ENCODE measurements at regions not wholly inside any gene's neighbourhood (a gene's known extent, or its start where the extent isn't known, plus 50 kb on each side); places are given as distances from the start of the nearest gene placed in this dataset.

GRCh38 chr13:78185700-78186099 is 267.1 kb upstream of the EDNRB start:
- no peak overlapping the region for H3K4me3 ChIP-seq (ENCODE audit: low read length)
- no peak for DNase-seq (ENCODE audit: low read depth, low spot score)

- DNase-seq (ENCODE audit: low read depth, low spot score): no peak
- H3K4me3 ChIP-seq (ENCODE audit: low read length): no peak overlapping the region
These were observed 265.1 kb upstream of the EDNRB start for GRCh38 chr13:78183732-78184131.

DNA sequence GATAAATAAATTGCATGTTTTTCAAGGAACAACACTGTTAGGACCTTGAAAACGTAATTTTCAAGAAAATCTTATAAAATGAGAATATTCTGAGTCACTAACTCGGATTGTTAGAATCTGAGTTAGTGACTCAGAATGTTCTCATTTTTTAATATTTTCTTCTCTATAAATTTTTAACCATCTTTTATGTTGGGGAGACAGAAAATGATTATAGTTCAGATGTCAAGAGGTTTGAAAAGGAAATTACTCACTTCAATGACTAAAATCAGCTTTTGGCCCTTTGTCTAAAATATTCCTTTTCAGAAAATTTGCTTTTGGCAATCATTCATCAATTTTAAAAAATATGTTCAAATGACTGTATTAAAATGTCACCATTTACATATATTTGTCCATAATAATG is 264.2 kb upstream of the EDNRB start:
- no peak for DNase-seq (ENCODE audit: low read depth, low spot score)
- no peak overlapping the region for H3K4me3 ChIP-seq (ENCODE audit: low read length)

DNA sequence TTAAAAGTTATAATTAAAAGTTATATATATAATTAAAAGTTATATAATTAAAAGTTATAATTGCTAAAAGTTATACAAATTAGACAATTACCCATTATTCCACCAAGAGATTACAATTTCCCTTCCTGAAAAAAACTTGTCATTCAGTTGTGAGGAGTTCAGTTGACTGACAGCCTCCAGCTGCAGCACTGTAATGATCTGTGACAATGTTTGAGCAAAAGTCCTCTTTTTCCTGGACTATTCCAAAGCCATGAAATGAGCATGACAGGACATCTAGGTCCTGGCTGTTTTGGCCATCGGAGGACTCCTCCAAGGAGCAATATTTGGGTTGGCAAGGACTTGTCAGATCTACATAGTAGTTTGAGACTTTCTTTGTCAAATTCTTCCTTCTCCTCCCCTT is 258.7 kb upstream of the EDNRB start:
- no peak overlapping the region for H3K4me3 ChIP-seq (ENCODE audit: low read length)

DNA sequence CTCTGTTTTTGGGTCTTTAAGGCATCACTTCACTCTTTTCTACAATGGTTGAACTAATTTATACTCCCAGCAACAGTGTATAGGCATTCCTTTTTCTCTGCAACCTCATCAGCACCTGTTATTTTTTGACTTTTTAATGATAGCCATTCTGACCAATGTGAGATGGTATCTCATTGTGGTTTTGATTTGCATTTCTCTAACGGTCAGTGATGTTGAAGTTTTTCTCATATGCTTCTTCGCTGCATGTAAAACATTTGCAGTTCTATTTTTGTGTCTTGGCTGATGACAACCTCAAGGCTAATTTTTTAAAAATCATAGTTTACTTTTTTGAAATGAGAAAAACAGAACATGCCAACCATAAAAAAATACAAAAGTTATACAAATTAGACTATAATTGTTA is 258.2 kb upstream of the EDNRB start:
- no peak for DNase-seq (ENCODE audit: low read depth, low spot score)
- no peak overlapping the region for H3K4me3 ChIP-seq (ENCODE audit: low read length)

More for the DNA sequence above, 258.7 kb upstream of the EDNRB start:
- no peak for DNase-seq (ENCODE audit: low read depth, low spot score)

- no peak for DNase-seq (ENCODE audit: low read depth, low spot score)
- no peak overlapping the region for H3K4me3 ChIP-seq (ENCODE audit: low read length)
These were observed 250.8 kb upstream of the EDNRB start for GRCh38 chr13:78169386-78169785.

DNA sequence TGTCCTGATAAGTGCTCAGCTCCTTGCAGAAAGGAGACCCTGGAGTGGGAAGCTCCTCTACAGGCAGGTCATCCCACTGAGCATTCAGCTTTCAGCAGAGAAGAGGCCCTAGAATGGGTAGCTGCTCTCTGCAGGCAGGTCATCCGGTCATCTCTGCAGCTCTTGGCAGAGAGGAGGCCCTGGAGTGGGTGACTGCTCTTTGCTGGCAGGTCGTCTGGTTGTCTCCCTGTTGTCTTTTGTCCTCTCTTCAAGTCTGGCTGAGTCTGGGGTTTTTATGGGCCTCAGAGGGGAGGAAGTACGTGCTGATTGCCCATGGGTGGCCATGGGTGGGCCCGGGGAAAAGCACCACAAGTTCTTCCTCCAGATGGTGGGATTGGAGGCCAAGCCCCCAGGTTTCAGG is 250.3 kb upstream of the EDNRB start:
- DNase-seq (ENCODE audit: low read depth, low spot score): no peak
- H3K4me3 ChIP-seq (ENCODE audit: low read length): no peak overlapping the region

- H3K4me3 ChIP-seq (ENCODE audit: low read length): no peak overlapping the region
- DNase-seq (ENCODE audit: low read depth, low spot score): no peak
These were observed 242.6 kb upstream of the EDNRB start for GRCh38 chr13:78161266-78161665.

DNA sequence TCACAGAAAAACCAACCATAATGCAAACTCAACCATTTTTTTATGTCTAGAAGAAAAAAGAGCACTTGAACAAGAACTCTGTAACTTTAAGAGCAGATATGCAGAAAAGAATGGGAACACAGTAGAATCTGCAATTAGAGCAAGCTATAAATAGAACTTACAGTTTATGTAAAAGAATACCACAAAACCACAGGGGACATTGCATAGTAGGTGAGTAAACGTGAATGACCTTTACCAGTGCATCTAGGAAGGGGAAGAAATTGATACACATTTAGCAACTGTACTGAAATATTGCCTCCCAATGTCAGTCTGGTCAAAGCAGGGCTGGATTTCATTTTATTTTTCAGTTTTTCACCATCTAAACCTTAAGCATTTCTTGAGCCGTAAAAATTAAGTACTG is 242.2 kb upstream of the EDNRB start:
- no peak for DNase-seq (ENCODE audit: low read depth, low spot score)
- no peak overlapping the region for H3K4me3 ChIP-seq (ENCODE audit: low read length)

- H3K4me3 ChIP-seq (ENCODE audit: low read length): no peak overlapping the region
- no peak for DNase-seq (ENCODE audit: low read depth, low spot score)
These were observed 233.8 kb upstream of the EDNRB start for GRCh38 chr13:78152415-78152814.

DNA sequence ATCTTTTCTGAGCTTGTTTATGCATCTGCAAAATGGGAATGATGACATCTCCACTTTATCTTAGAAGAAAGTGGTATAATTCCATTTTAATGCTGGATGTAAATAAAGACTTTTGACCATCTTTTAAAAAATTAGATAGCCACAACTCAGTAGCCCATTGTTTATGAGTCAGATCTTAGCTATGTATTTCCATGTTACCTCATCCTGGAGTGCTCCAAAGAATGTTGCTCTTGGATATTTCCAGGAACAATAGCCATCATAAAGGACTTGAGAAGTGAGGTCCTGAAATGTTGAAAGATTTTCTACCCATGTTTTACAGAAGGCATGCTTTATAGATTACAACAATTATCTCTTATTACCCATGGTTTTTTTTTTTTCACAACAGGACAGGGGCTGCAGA is 229.3 kb upstream of the EDNRB start:
- H3K4me3 ChIP-seq (ENCODE audit: low read length): no peak overlapping the region
- DNase-seq (ENCODE audit: low read depth, low spot score): no peak

GRCh38 chr13:78145276-78145675 is 226.6 kb upstream of the EDNRB start:
- no peak for DNase-seq (ENCODE audit: low read depth, low spot score)
- H3K4me3 ChIP-seq (ENCODE audit: low read length): no peak overlapping the region

- H3K4me3 ChIP-seq (ENCODE audit: low read length): no peak overlapping the region
- DNase-seq (ENCODE audit: low read depth, low spot score): no peak
These were observed 221.1 kb upstream of the EDNRB start for GRCh38 chr13:78139765-78140164.

DNA sequence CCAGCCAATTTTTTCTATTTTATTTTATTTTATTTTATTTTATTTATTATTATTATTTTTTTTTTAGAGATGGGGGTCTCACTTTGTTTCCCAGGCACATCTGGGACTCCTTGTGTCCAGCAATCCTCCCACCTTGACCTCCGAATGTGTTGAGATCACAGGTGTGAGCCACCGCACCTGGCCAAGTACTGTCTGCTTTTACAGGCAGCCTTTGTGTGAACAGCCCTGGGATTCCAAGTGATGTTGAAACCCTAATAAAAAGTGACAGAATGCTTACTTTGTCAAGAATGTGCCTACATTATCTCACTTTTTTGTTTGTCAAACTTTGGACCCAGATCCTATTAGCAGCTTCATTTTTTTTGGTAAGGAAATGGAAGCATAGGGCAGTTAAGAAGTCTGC is 220.1 kb upstream of the EDNRB start:
- H3K4me3 ChIP-seq (ENCODE audit: low read length): no peak overlapping the region
- no peak for DNase-seq (ENCODE audit: low read depth, low spot score)

DNA sequence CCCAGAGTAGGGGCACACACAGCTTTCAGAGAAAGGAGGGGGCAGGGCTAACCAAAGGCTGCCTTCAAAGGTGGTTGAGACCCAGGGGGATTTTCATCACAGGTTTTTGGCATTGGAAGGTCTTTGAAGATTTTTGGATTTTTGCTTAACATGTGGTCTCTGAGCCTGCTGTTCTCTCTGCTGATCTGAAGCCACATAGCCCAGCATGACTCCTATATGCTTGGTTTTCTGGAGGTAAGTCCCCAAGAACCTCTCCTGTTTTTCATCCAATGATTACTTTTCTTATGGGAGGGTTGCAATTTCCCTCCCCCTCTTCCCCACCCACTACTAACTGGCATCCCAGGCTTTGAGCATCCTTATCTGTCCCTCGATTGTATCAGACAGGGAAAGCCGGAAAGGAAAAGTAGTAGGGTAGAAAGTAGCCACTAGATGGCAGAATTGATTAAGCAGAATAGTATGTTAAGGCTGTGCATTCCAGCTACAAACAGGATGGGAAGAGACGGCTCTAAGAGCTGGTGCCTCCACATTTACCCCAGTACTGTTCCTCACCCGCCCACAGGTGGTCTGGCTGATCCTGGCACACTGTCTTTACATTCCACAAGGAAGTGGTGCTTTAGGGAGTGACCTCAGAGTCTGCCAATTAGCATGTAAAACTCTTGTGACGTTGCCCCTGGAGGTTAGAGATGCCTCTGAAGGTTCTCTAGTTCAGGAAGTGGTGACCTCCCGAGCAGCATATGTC is 218.9 kb upstream of the EDNRB start:
- H3K4me3 ChIP-seq (ENCODE audit: low read length): peak overlapping the region; percentile 31
- DNase-seq (ENCODE audit: low read depth, low spot score): peak; percentile 41

DNA sequence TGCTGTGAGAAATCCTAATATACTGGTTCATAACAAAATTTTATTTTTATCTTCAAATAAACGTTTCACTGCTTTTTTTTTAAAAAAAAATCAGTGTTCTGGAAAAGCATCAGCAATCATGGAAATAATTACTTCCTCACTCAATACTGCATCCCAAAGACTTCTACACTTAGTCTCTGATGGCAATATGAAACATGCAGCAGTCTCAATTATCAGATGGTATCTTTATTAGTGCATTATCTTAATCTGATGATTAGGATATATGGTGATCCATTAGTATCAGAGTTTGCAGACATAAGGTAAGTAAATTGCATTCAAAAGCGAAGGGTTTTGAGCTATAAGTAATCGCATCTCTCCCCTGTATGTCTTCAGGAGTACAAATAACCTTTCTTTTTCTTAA is 218.3 kb upstream of the EDNRB start:
- no peak overlapping the region for H3K4me3 ChIP-seq (ENCODE audit: low read length)
- no peak for DNase-seq (ENCODE audit: low read depth, low spot score)

DNA sequence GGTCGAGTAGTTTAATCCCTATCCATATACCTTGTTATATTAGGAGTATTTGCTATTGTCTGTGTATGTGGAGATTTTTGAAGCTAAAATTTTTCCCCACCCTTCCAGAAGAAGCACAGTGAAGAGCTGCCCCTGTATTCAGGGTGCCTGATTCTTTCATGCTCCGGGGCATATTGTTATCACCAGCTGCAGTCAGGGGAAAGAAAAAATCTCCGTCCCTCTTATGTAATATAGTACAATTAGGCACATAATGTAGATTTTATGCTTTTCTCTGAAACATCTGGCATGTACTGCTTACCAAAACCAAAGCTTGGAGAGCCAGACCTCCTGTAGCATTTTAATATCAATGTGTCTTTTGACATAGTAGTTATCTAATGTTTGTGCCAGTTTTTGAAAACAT is 214.9 kb upstream of the EDNRB start:
- no peak overlapping the region for H3K4me3 ChIP-seq (ENCODE audit: low read length)
- DNase-seq (ENCODE audit: low read depth, low spot score): no peak

DNA sequence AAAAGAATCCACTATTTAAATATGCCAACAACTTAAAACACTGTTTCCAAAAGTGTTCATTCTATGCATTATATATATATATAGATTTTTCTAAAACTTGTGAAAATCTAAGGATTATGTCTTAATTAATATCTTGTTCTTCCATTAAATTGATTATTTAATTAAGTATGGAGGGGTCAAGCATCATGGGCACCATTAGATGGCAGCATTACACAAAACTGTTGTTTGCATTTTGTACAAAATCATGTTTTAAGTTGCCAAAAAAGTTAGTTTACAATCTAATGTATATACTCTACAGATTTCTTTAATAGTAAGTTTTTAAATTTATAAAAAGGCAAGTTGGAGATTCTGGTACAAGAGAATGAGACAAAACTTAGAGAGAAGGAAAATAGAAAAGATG is 213.2 kb upstream of the EDNRB start:
- DNase-seq (ENCODE audit: low read depth, low spot score): no peak
- no peak overlapping the region for H3K4me3 ChIP-seq (ENCODE audit: low read length)

- H3K4me3 ChIP-seq (ENCODE audit: low read length): no peak overlapping the region
- DNase-seq (ENCODE audit: low read depth, low spot score): no peak
These were observed 212.7 kb upstream of the EDNRB start for GRCh38 chr13:78131346-78131745.

DNA sequence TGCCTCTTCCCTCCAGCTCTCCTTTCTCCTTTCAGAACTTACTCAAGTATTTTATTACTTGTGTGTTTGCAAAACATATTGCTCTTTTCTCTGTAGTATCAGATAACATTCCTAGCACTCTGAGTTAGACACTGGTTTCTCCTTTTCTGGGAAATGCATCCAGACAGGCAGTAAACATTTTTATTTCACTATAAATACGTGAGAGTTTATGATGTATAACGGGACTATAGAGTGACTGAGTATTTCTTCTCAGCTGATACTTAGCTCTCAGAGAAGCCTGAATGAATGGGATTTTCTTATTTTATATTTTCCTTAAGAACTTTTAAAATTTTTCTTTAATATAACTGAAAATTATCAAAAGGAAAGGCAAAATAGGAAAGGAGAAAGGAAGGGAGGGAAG is 211.2 kb upstream of the EDNRB start:
- H3K4me3 ChIP-seq (ENCODE audit: low read length): no peak overlapping the region
- DNase-seq (ENCODE audit: low read depth, low spot score): no peak

DNA sequence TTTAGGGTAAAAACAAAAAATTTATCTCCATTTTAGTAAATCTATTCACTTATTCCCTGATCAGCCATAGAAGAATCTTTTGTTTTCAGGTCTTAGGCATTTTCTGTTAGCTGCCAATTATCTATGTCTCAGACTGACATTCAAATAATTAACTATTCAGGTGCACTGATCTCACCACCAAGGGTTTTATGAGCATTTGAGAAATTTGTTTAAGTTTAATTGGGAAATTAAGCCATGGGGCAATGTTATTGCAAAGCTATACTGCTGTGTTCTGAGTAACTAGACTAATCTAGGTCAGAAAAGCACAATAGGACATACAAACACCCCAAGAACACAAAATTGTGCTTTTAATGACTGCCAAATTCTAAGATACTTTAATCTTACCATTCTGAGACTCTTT is 210.7 kb upstream of the EDNRB start:
- no peak overlapping the region for H3K4me3 ChIP-seq (ENCODE audit: low read length)
- no peak for DNase-seq (ENCODE audit: low read depth, low spot score)

Data from Jurkat, Clone E6-1 (cell line).